HG03354 (cell line): ENCODE measurements at regions not wholly inside any gene's neighbourhood (a gene's known extent, or its start where the extent isn't known, plus 50 kb on each side); places are given as distances from the start of the nearest gene placed in this dataset.
"Not testable (repeated sequence)": the region's sequence is repeated elsewhere in the genome, so short reads cannot be mapped to it uniquely, and the experiment has no call there.

Experiments
- ATAC-seq: cut with Tn5 transposase; IDR thresholded peaks from one replicate; pipeline ENCODE4 v1.9.1; 2021; ENCODE audit warnings: mild to moderate bottlenecking; ENCODE audit not compliant: unreplicated experiment, poor library complexity, severe bottlenecking

DNA sequence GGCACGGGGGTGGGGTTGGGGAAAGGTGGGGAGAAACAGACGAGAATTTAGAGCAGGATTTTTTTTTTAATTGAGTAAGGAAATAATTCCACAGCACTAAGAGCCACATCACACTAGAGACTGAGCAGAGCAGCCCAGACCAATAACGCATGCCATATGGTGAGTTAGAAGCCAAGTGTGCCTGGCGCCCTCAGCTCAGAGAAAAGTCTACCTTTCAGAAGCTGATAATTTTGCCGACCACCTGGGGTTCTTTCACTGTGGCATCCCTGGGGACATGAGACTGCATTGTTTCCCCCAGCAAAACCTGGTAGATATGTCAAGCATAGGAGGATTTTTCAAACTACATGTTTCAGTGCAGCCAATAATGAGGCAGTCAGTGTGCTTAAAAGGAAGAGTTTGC, 516.8 kb downstream of the SMARCA1 start:
- ATAC-seq, result no peak

GRCh38 chrX:129000797-129001196, 522.5 kb downstream of the SMARCA1 start:
- no peak for ATAC-seq

DNA sequence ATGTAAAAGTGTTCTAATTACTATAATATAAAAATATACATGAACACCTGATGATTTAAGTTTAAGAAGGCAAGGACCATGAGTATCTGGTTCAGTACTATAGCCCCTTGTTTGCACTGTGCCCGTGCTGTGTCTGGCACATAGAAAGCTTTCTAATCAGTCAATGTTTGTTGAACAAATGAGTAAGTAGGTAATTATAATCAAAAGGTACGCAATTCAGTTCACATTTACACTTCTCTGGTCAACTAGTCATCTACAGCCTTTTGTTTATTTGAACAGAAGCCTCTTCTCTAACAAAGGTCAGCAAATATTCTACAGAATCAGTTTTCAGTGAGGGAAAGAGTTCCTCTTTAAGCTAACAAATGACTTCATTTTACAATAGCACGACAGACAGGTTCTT, 523.3 kb downstream of the SMARCA1 start:
- ATAC-seq, result no peak

GRCh38 chrX:128992107-128992971, 531.0 kb downstream of the SMARCA1 start:
- no peak for ATAC-seq

DNA sequence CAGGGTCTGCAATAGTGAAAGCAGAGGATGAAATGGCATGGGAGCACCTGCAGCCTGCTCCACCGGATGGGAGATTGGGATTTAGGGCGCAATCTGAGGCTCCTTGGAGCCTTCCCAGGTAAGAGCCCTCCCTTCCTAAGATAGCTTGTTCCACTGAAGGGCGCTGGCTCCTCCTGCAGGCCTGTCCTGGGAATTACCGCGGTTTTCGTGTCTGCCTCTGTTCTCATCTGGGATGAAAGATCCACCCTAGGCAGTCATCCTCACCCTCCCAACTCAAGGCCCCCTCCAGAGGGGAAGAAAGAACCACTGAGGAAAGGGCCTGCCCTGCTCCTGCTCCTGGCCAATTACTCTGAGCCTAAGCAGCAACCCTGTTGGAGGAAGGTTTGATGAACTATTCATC, 547.5 kb downstream of the SMARCA1 start:
- ATAC-seq, result peak; percentile 75

GRCh38 chrX:128973033-128973432, 550.3 kb downstream of the SMARCA1 start:
- ATAC-seq, result no peak

DNA sequence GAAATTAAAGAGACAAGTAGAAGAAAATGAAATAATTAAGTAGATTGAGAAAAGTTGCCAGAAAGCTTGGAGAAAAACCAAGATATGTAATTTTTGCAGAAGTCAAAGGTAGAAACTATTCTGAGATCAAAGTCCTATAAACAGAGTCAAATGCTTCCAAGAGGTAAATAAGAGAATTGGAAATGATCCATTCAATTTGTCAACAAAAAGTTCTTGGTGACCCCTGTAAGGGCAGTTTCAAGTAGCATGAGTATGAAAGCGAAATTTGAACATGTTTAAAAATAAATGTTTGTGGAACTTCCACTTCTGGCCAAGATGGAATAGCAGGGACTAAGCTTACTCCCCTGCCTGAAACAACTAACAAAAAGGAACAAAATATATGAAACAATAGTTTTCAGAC, 562.0 kb downstream of the SMARCA1 start:
- no peak for ATAC-seq

DNA sequence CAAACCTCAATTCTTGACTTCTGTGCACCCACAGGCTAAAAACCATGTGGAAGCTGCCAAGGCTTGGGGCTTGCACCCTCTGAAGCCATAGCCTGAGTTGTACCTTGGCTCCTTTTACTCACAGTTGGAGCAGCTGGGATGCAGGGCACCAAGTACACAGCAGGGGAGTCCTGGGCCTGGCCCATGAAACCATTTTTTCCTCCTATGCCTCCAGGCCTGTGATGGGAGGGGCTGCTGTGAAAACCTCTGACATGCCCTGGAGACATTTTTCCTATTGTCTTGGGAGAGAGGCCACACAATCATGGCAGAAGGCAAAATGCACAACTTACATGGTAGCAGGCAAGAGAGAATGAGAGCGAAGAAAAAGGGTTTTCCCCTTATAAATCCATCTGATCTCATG, 568.6 kb downstream of the SMARCA1 start:
- not testable (repeated sequence) for ATAC-seq

- ATAC-seq, result no peak
Observed at GRCh38 chrX:128931071-128931470, 592.2 kb downstream of the SMARCA1 start.

DNA sequence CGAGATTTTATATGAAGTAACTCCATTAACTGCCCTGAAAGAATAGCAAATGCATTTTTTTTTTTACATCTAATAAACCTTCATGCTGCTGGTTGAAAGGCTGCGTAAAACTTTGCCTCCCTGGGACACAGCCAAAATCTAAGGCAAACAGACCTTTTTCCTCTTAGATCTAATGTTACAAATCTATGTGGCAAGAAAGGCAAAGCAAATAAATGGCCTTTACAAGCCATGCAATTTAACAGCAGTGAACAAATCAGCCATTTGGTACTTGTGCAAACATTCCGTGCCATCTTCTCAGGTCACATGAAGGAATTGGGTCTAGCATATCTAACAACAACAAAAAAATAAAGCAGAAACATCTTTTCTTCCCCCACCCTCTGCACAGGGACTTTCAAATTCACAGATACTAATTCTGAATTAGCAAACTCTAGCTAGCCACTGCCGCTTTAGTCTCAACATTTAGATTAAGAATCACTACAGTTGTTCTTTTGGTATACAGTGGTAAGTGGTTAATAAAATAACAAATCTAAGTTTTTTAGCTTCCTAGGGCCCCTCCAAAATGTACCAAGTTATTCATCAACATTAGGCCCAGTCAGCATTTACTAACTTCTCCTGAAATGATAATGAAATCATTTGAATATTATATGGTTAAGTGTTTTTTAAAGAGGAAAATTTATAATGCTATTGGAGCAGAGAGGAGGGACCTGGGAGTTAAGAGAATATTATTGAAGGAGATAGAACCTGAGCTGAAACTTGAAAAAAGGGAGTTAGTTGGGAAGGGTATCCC, 593.8 kb downstream of the SMARCA1 start:
- no peak for ATAC-seq

- ATAC-seq, result no peak
Observed at GRCh38 chrX:128928636-128929035, 594.7 kb downstream of the SMARCA1 start.

GRCh38 chrX:128927363-128927762, 595.9 kb downstream of the SMARCA1 start:
- ATAC-seq, result no peak

- no peak for ATAC-seq
Observed at GRCh38 chrX:128906753-128907152, 616.5 kb downstream of the SMARCA1 start.

DNA sequence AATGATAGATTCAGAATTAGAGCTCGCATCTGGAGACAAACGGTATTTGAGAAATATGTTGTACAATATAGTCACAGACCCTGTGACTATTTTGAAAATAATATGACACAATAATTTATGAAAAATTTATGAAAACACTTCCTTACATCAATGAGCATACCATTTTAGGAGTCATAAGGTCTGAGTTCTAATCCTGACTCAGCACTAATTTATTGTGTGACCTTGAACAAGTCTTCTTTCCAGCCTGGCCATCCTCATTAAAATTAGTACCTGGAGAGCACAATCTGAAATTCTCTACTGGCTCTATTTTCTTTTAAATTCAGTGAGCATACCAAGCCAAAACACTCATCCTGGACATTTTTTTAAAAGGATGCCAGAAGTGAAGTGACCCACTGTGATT, 622.3 kb downstream of the SMARCA1 start:
- ATAC-seq, result no peak

DNA sequence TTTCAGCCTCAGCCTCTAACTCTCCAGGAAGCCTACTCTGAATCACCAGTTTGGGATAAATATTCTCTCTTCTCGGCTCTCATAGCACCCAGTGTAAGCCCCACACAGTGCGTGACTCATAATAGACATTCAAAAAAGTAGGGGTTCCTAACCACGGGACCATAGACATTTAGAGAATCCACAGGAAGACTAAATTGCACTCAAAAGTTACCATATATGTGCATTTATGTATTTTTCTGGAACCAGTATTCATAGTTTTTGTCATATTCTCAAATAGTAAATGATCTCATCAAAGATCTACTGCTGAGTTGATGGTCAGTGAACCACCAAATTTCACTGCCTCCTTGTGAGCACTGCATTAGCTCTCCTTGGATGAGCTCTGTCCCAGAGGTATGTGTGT, 625.7 kb downstream of the SMARCA1 start:
- no peak for ATAC-seq

- ATAC-seq, result no peak
Observed at GRCh38 chrX:128891554-128891953, 631.7 kb downstream of the SMARCA1 start.

DNA sequence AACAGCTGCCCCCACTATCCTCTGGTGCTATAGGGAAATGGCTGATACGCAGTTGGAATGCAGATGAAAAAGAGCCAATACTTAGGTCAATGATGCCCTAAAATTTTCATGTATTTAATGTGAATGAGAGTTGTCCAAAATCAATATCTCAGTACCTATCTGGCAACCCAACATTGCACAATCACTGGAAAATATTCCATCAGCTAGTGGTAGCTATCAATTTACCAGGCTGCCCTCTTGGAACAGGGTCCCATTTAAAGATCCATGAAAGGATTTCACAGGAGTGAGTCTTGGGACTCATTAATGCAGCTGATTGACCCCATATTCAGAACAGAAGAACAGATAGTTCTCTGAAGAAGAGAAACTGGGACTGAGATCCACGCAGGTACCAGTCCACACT, 638.9 kb downstream of the SMARCA1 start:
- no peak for ATAC-seq

- no peak for ATAC-seq
Observed at GRCh38 chrX:128883650-128884049, 639.6 kb downstream of the SMARCA1 start.

DNA sequence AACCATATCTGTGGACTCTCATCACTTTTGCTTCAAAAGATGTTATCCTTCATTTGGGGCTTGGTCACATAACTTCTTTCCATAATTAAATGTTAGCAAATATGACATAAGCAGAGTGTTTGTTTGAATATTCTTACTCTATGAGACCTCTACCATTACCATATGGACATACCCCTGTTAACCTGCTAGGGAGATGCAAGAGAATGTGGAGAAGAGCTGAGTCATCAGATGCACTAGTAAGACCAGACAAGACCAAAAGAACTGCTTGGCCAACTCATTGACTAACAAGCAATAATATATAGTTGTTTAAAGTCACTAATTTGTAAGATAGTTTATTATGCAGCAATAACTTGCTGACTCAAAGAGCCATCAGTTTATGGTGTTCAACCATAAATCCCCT, 652.9 kb downstream of the SMARCA1 start:
- no peak for ATAC-seq

DNA sequence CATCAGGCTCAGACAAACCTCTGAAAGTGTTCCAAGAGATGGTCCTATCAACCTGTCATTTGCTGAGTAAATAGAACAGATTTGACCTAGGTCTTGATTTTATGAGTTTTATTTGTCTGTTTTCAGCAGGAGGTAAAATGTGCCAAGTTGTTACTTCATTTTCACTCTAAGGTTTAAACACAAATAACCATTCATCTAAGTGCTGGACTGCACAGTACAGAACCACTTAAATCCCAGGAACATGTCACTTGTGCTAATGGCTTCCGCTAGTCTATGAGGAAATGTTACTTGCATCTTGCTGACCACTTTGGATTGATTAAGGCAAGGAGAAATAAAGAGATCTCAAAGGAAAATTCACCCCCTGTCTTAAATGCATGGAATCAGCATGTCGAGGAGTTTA, 660.7 kb downstream of the SMARCA1 start:
- no peak for ATAC-seq

DNA sequence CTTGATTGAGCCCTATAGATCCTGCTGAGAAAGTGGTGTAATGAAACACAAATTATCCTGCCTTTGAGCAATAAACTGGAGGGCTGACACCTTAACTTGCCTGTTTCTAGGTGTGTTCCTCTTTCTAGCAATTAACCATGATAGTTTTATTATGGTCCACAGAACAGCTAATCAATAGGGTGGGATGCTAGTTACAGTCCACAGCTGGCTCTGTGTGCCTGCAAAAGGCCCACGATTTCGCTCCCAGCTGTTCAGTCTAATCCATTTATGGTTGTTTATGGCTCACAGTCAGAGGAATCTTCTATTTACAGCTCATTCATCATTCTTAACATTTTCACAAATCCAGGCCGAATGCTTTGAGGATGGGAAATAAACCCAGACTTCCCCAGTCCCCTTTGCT, 674.9 kb downstream of the SMARCA1 start:
- no peak for ATAC-seq
